GM18870 (cell line): ENCODE measurements at regions not wholly inside any gene's neighbourhood (a gene's known extent, or its start where the extent isn't known, plus 50 kb on each side); places are given as distances from the start of the nearest gene placed in this dataset.
"Not testable (repeated sequence)": the region's sequence is repeated elsewhere in the genome, so short reads cannot be mapped to it uniquely, and the experiment has no call there.

Experiments used
- ATAC-seq: cut with Tn5 transposase; IDR thresholded peaks from one replicate; pipeline ENCODE4 v1.9.1; 2021; ENCODE audit warnings: moderate library complexity; ENCODE audit not compliant: unreplicated experiment

- ATAC-seq: no peak
Observed at GRCh38 chr2:71961289-71962027, 186.2 kb downstream of the CYP26B1 start.

DNA sequence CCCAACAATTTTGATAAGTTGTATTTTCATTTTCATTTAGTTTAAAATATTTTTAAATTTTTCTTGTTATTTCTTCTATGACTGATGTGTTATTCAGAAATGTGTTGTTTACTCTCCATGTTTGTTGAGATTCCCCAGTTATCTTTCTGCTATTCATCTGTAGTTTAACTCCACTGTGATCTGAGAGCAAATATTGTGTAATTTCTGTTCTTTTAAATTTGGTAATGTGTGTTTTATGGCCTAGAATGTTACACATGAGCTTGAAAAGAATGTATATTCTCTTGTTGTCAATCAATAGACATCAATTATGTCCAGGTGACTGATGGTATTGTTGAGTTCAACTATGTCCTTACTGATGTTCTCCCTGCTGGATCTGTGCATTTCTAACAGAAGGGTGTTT lies 188.2 kb downstream of the CYP26B1 start:
- no peak for ATAC-seq

- ATAC-seq: not testable (repeated sequence)
Observed at GRCh38 chr2:71958426-71958825, 189.2 kb downstream of the CYP26B1 start.

DNA sequence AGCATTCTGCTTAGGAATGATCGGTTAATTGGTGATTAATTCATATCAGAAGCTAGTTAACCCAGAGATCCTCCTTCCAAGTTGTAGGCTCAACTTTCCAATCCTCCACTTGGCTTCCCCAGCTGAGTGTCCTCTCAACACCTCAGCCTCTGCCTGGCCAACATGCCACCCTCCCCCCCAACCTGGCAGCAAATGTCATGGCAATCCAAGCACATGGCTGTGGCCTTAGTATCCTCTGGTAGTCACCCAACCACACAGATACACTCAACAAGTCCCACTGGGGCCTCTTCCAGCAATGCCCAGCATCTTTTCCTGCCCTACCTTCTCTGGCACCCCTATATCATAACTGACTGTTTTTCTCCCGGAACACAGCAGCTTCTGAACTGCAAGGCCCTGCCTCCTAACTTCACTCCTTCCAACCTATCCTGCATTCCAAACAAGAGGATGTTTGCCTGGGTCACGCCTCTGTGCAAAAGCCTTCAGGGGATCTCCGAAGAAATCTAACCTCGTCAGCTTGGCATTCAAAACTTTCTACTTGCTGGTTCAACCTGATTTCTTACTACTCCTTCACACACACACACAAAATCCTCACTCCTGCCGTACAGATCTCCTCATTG lies 195.0 kb downstream of the CYP26B1 start:
- no peak for ATAC-seq

GRCh38 chr2:71951718-71952404 lies 195.8 kb downstream of the CYP26B1 start:
- no peak for ATAC-seq

- ATAC-seq: no peak
Observed at GRCh38 chr2:71951083-71951468, 196.6 kb downstream of the CYP26B1 start.

DNA sequence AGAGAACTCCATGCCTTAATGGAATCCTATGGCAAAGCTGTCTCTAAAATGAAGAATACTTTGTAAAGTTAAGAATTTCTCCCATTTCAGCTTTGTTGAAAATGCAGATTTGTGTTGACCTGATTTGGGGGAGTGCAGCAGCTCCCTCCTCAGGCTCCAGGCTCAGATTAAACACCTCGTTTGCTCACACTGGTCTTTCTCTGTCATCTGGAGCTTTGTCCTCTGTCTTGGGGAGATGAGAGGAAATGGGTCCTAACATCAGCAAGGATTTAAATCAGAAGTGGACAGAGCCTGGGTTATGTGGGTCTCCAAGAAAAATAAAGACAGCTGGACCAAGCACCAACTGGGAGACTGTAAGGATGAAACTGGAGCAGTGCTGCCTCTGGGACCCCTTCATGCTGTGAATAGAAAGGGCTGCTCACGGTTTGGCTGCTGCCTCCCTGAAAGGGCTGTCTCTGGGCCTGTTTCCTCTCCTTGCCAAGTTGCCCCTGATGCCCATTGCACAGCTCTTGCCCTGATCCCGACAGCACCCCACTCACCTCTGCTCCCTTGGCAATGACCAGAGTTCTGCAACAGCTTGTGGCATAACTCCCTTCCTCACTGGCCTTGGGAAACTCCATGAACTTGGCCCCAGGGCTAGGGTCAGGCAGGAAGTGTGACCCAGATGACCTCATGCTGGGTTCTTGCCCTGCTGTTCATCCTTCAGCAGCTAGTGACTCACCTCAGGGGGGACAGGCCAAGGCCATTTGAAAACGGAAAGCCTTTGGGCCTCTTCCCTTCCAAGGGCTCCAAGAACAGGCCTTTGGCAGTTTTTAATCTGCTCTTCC lies 197.2 kb downstream of the CYP26B1 start:
- no peak for ATAC-seq

DNA sequence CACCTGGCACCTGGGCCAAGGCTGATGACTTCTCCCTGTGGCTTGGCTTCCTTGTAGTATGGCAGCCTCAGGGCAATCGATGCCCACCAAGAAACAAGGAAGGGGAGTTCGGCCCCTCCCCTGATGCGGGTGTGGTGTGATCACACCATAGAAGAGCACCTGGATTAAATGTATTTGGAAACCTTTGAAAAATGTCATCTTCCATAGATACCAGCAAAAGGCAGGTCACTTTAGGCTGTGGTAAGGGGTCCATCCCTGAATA lies 198.2 kb downstream of the CYP26B1 start:
- no peak for ATAC-seq

- no peak for ATAC-seq
Observed at GRCh38 chr2:71948781-71949536, 198.7 kb downstream of the CYP26B1 start.

DNA sequence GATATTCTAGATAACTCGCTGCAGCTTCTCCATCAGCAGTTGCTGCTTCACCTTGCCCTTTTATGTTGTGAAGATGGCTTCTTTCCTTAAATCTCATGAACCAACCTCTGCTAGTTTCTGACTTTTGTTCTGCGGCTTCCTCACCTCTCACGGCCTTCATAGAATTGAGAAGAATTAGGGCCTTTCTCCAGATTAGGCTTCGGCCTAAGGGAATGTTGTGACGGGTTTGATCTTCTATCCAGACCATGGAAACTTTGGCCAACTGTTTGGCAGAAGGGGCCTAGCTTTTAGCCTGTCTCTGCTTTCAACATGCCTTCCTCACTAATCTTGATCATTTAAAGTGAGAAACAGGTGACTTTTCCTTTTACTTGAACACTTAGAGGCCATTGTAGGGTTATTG lies 199.9 kb downstream of the CYP26B1 start:
- no peak for ATAC-seq

DNA sequence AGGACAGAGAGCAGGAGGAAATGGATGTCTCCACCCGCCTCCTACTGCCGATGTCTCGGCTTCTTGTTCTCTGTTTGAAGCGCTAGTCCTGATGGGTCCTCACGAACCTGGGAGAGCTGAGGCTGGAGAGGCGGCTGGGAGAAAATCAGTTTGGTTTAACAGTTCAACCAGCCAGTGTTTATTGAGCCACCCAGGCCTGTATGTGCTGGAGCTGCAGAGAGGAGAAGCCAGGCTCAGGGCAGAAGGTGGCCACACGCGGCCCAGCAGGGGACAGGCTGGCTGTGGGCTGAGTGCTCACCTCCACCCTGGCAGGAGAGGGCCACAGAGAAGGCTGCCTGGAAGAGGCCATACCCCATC lies 202.1 kb downstream of the CYP26B1 start:
- ATAC-seq: no peak

GRCh38 chr2:71944806-71945602 lies 202.7 kb downstream of the CYP26B1 start:
- no peak for ATAC-seq

- ATAC-seq: no peak
Observed at GRCh38 chr2:71944183-71944550, 203.5 kb downstream of the CYP26B1 start.

GRCh38 chr2:71943238-71944182 lies 204.2 kb downstream of the CYP26B1 start:
- no peak for ATAC-seq

DNA sequence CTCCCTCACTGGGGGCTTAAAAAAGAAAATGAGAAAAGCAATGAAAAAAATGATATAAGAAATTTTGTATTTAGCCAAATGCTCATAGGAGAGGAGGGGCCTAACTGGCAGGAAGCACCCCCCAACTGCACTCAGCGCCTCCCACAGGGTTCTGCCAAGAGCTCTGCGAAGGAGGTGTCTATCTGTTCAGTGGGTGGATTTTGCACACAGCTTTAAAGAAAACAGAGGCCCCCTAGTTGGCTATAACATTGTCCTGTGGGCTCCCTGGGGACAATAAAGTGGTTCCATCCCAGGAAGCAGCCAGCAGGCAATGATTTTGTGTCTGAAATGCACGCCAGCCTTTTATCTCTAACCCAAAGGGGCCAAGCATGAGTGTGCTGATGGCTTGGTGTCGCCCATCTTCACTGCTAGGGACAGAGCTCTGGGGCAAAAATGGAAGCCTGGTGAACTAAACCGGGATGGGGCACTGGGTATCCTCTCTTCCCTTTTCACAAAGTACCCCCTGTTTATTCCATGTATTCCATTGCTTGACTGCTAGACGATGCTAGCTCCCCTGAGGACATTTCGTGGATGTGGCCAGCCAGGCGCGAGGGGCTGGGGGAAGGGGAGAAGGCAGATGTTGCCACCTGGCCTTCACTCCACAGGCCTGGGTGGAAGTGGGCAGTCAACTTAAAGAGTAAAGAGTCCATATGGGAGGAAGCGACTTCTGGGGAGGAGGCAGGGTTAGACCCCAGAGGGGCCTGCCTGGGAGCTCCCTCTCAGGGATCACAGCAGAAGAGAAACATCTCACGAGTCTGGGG lies 205.7 kb downstream of the CYP26B1 start:
- ATAC-seq: no peak

DNA sequence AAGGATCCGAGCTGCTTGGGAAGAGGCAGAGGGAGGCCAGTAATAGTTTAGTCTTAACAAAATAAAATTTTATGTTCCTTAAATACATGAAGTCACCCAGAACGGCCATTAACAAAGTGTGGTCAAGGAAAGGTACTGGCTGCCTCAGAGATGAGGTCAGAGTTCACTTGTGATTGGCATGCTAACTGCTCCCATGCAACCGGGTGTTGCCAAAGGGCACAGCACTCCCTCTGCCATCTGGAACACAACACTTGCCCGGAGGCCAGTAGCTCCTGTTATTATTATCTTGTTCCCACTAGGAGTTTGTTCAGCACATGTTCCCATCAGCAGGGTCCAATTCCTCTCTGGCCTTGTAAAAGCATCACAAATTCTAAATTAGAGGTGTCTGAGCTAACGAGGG lies 207.0 kb downstream of the CYP26B1 start:
- no peak for ATAC-seq

- no peak for ATAC-seq
Observed at GRCh38 chr2:71939588-71940535, 207.8 kb downstream of the CYP26B1 start.
